ENCODE measurements at regions not wholly inside any gene's neighbourhood (a gene's known extent, or its start where the extent isn't known, plus 50 kb on each side); places are given as distances from the start of the nearest gene placed in this dataset.

DNA sequence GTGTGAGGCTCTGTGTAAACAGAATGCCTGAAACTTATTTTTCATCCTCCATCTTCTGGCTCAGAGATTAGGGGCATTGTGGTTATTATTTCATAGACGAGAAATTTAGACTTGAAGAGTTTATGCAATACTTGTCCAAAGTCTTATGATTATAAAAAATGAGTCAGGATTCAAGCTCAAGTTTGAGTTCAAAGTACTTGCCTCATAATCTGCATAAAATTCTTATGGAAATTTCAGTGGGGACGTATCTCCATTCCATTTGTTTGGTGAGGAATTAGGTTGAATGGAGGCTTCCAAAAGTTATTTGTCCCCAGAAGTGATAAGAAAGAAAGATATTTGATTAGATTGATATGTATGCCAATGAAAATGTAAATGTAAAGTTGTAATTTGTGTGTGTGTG, 93.7 kb upstream of the CLVS2 start:
- TF ChIP-seq EZH2phosphoT487 (IDR thresholded peaks at IDR 0.05), result no peak
- TF ChIP-seq, protein P1, sequence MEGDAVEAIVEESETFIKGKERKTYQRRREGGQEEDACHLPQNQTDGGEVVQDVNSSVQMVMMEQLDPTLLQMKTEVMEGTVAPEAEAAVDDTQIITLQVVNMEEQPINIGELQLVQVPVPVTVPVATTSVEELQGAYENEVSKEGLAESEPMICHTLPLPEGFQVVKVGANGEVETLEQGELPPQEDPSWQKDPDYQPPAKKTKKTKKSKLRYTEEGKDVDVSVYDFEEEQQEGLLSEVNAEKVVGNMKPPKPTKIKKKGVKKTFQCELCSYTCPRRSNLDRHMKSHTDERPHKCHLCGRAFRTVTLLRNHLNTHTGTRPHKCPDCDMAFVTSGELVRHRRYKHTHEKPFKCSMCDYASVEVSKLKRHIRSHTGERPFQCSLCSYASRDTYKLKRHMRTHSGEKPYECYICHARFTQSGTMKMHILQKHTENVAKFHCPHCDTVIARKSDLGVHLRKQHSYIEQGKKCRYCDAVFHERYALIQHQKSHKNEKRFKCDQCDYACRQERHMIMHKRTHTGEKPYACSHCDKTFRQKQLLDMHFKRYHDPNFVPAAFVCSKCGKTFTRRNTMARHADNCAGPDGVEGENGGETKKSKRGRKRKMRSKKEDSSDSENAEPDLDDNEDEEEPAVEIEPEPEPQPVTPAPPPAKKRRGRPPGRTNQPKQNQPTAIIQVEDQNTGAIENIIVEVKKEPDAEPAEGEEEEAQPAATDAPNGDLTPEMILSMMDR (IDR thresholded peaks at IDR 0.05), result no peak

All from neural progenitor cell (in vitro differentiated cells).